Gastroesophageal sphincter (tissue), 4 donors: ENCODE measurements at regions not wholly inside any gene's neighbourhood (a gene's known extent, or its start where the extent isn't known, plus 50 kb on each side); places are given as distances from the start of the nearest gene placed in this dataset.

ENCODE experiments used
- ATAC-seq: fragments of 150-250 bp; one replicate; pipeline ENCODE4 v1.9.1; 2016; ENCODE audit warnings: mild to moderate bottlenecking, moderate library complexity
- H3K27ac ChIP-seq, 4 donors: fragments of 200-600 bp; sonication (generic) in 3 of 4; 1 replicate in 3 of 4; 2 replicates in 1 of 4; pipeline ENCODE4 v1.5.1; 2016 to 2019
- H3K27me3 ChIP-seq: fragments of 200-600 bp; sonication (generic); one replicate; pipeline ENCODE4 v1.5.1; 2019
- H3K36me3 ChIP-seq, 2 donors: fragments of 200-600 bp; sonication (generic); one replicate each; pipeline ENCODE4 v1.5.1; 2019; ENCODE audit warnings: control low read depth in 1 of 2
- H3K4me1 ChIP-seq, 3 donors: fragments of 200-600 bp; sonication (generic); 1 replicate in 2 of 3; 2 replicates in 1 of 3; pipeline ENCODE4 v1.5.1; 2016 to 2019; ENCODE audit warnings: control low read depth in 2 of 3
- H3K4me3 ChIP-seq, 2 donors: fragments of 200-600 bp; sonication (generic); one replicate each; pipeline ENCODE4 v1.5.1; 2019; ENCODE audit warnings: mild to moderate bottlenecking in 1 of 2, moderate library complexity in 1 of 2
- H3K9me3 ChIP-seq, 3 donors: fragments of 200-600 bp; sonication (generic); one replicate each; pipeline ENCODE4 v1.5.1; 2017 to 2019; ENCODE audit warnings: control low read depth in 2 of 3
- EP300 ChIP-seq: sonication (generic); formaldehyde crosslinking; IDR thresholded peaks from one replicate; pipeline ENCODE4 v1.6.1; 2017; ENCODE audit warnings: antibody characterized with exemption, mild to moderate bottlenecking
- POLR2A ChIP-seq, 2 donors: fragments of 450-650 bp; IDR thresholded peaks; one replicate each; pipeline ENCODE4 v1.6.1; 2017; ENCODE audit warnings: antibody characterized with exemption in 2 of 2, mild to moderate bottlenecking in 2 of 2, moderate library complexity in 1 of 2
- POLR2AphosphoS5 ChIP-seq: sonication (generic); formaldehyde crosslinking; IDR thresholded peaks from one replicate; pipeline ENCODE4 v1.6.1; 2017; ENCODE audit warnings: antibody characterized with exemption
- WGBS, 2 donors: methylation state at CpG; one replicate each; pipeline ENCODE4 v1.1.5; 2018; ENCODE audit warnings: low coverage in 1 of 2; 5-methylcytosine and 5-hydroxymethylcytosine counted together
- TF ChIP-seq, protein P1 (sequence below), 4 experiments: fragments of 200-600 bp in 2 of 4; fragments of 450-650 bp in 2 of 4; sonication (generic) in 1 of 4; IDR thresholded peaks; one replicate each; pipeline ENCODE4 v1.5.1; 2017 to 2019; ENCODE audit warnings: antibody characterized with exemption in 4 of 4, mild to moderate bottlenecking in 2 of 4, moderate library complexity in 2 of 4

GRCh38 chr11:23555085-23555484 lies 694.8 kb upstream of the CCDC179 start:
- WGBS, 2 donors = 45% methylated on average over 1 of the region's 1 CpG; no CpG with 5 or more reads in 1 of the 2 donors
- Histone ChIP-seq H3K9me3 (no peaks in the 10 kb centered on the region), H3K27me3 (no peaks in the 10 kb centered on the region), H3K36me3 (no peaks in the 10 kb centered on the region), H3K4me1 (no peaks in the 10 kb centered on the region), H3K27ac (no peak overlapping the region), H3K4me3 (no peak overlapping the region)
- ATAC-seq = no peak
- TF ChIP-seq, protein P1, sequence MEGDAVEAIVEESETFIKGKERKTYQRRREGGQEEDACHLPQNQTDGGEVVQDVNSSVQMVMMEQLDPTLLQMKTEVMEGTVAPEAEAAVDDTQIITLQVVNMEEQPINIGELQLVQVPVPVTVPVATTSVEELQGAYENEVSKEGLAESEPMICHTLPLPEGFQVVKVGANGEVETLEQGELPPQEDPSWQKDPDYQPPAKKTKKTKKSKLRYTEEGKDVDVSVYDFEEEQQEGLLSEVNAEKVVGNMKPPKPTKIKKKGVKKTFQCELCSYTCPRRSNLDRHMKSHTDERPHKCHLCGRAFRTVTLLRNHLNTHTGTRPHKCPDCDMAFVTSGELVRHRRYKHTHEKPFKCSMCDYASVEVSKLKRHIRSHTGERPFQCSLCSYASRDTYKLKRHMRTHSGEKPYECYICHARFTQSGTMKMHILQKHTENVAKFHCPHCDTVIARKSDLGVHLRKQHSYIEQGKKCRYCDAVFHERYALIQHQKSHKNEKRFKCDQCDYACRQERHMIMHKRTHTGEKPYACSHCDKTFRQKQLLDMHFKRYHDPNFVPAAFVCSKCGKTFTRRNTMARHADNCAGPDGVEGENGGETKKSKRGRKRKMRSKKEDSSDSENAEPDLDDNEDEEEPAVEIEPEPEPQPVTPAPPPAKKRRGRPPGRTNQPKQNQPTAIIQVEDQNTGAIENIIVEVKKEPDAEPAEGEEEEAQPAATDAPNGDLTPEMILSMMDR (IDR thresholded peaks at IDR 0.05) = no peak
- TF ChIP-seq POLR2AphosphoS5 (no peak), POLR2A (IDR thresholded peaks at IDR 0.05) (no peak)

- Histone ChIP-seq H3K4me3 (no peak overlapping the region), H3K4me1 (no peaks in the 10 kb centered on the region), H3K9me3 (no peaks in the 10 kb centered on the region), H3K36me3 (no peaks in the 10 kb centered on the region), H3K27me3 (no peaks in the 10 kb centered on the region), H3K27ac (no peak overlapping the region)
- WGBS, 2 donors = 67% methylated on average over 1 of the region's 2 CpGs; no CpG with 5 or more reads in 1 of the 2 donors
- TF ChIP-seq EP300 (no peak), POLR2AphosphoS5 (no peak), POLR2A (IDR thresholded peaks at IDR 0.05) (no peak)
- TF ChIP-seq, protein P1 (IDR thresholded peaks at IDR 0.05) = no peak
- ATAC-seq = no peak
Measured at GRCh38 chr11:23556163-23556750, 696.0 kb upstream of the CCDC179 start.

- no peaks in the 10 kb centered on the region for H3K4me1 ChIP-seq
- TF ChIP-seq EP300 (no peak), POLR2AphosphoS5 (no peak), POLR2A (IDR thresholded peaks at IDR 0.05) (no peak)
- TF ChIP-seq, protein P1 (IDR thresholded peaks at IDR 0.05) = no peak
Measured at GRCh38 chr11:23563591-23563990, 703.3 kb upstream of the CCDC179 start.

DNA sequence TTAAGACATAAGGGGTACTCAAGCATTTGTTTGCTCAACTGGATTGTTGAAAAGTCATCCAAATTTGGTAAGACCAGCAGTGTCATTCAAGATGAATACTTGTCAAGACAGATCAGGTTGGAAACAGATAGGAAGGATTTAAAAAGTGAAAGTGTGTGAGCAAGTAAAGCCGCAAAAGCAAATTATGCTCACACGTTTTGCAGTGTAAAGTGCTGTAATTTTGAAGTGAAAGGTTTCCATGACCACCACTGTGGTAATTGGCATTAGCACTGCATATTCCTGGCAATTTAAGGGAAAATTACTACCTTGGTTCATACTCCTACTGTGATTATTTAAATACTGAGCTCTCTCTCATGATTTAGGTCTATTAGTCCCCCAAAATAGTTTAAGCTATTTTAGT lies 704.1 kb upstream of the CCDC179 start:
- Histone ChIP-seq H3K27me3 (no peaks in the 10 kb centered on the region), H3K4me1 (no peaks in the 10 kb centered on the region), H3K36me3 (no peaks in the 10 kb centered on the region), H3K9me3 (no peaks in the 10 kb centered on the region), H3K4me3 (no peak overlapping the region), H3K27ac (no peak overlapping the region)
- TF ChIP-seq POLR2AphosphoS5 (no peak), EP300 (no peak), POLR2A (IDR thresholded peaks at IDR 0.05) (no peak)
- TF ChIP-seq, protein P1 (IDR thresholded peaks at IDR 0.05) = no peak
- no peak for ATAC-seq
- WGBS, 2 donors = 79 to 88% methylated on average over 2 of the region's 2 CpGs

More at GRCh38 chr11:23563591-23563990, 703.3 kb upstream of the CCDC179 start:
- no peak for ATAC-seq
- Histone ChIP-seq H3K9me3 (no peaks in the 10 kb centered on the region), H3K27ac (no peak overlapping the region), H3K4me3 (no peak overlapping the region), H3K36me3 (no peaks in the 10 kb centered on the region), H3K27me3 (no peaks in the 10 kb centered on the region)

GRCh38 chr11:23569134-23569533 lies 708.9 kb upstream of the CCDC179 start:
- Histone ChIP-seq H3K36me3 (no peaks in the 10 kb centered on the region), H3K27me3 (no peaks in the 10 kb centered on the region), H3K4me3 (no peak overlapping the region), H3K9me3 (no peaks in the 10 kb centered on the region), H3K4me1 (no peaks in the 10 kb centered on the region), H3K27ac (no peak overlapping the region)
- ATAC-seq = no peak
- WGBS, 2 donors = 45 to 67% methylated on average over 1 of the region's 1 CpG
- TF ChIP-seq POLR2AphosphoS5 (no peak), POLR2A (IDR thresholded peaks at IDR 0.05) (no peak), EP300 (no peak)
- TF ChIP-seq, protein P1 (IDR thresholded peaks at IDR 0.05) = no peak
